ENCODE measurements at regions not wholly inside any gene's neighbourhood (a gene's known extent, or its start where the extent isn't known, plus 50 kb on each side); places are given as distances from the start of the nearest gene placed in this dataset.

DNA sequence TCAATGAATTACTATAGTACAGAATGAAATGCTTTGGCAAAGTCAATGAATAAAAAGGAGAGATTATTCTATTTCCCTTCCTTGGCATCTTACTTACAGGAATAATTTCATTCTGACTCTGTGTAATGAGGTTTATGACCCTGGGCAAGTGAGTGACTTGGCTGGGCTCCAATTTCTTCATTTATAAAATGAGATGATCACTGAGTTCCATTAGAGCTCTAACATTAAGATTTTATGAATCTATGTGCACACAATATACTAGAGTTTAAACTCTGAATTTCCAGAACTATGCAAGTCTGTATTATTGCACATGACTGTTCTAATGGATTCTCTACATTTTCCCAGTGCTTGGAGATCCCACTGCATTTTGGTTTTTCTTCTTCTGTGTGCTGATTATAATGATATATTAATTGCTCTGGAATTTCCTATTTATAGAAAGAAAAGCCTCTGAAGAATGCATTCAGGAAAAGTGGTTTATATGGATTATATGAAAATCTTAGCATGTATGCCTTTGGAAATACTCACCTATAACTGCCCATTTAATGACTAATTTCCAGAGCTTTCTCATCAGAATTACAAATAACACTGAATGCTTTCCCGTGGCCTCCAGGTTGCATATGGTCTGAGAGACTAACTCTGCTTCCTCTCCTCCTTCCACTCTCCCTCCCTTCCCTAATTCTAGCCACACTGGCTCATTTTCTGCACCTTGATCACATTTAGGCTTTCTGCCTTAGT lies 97.4 kb upstream of the CHRM3 start (continued):
- TF ChIP-seq ZBTB2 (IDR thresholded peaks at IDR 0.05), result no peak

GRCh38 chr1:239287296-239287695 lies 99.1 kb upstream of the CHRM3 start:
- Histone ChIP-seq H3K4me1 (replicated peaks in 1 of 2; ENCODE audit: control insufficient read depth in 2 of 2, insufficient read depth in 2 of 2, low read length in 2 of 2) (no peaks in the 10 kb centered on the region), H3K4me2 (ENCODE audit: insufficient read depth, low read length) (no peak overlapping the region), H3K9me3 (replicated peaks; ENCODE audit: control insufficient read depth, insufficient read depth, low read depth, low read length) (peaks cover 4% of the 10 kb centered on the region; the same call in 1 of the 2 replicates), H3K27ac (ENCODE audit: extremely low read depth, low read depth, low read length) (no peak overlapping the region), H3K79me2 (ENCODE audit: control insufficient read depth, insufficient read depth, low read length) (no peaks in the 10 kb centered on the region), H3K9ac (ENCODE audit: insufficient read depth in 1 of 2, low read depth in 2 of 2, low read length in 2 of 2) (no peak overlapping the region), H3K4me3 (no peak overlapping the region), H3K36me3 (ENCODE audit: control insufficient read depth, insufficient read depth, low read length) (no peaks in the 10 kb centered on the region), H3K27me3 (ENCODE audit: control insufficient read depth in 2 of 2, insufficient read depth in 2 of 2, low read length in 2 of 2) (no peaks in the 10 kb centered on the region), H3K9me1 (ENCODE audit: control insufficient read depth, insufficient read depth, low read length) (no peaks in the 10 kb centered on the region), H2AFZ (ENCODE audit: low read depth, low read length) (no peak overlapping the region), H4K20me1 (replicated peaks; ENCODE audit: control insufficient read depth, insufficient read depth, low read length) (no peaks in the 10 kb centered on the region)
- no peak for FAIRE-seq
- DNase-seq (ENCODE audit: extremely low read depth in 1 of 4, low spot score in 3 of 4), result no peak
- BruUV-seq (replicated peaks), result no TSS peak
- 0% methylated on average over 3 of the region's 4 CpGs for WGBS (ENCODE audit: insufficient coverage, low coverage, missing lambda C conversion rate)
- ChIA-PET CTCF (ENCODE audit: low intra/inter-chr PET ratio) (no interaction called here), POLR2A (no interaction called here)
- no peak for ATAC-seq
- in situ Hi-C loops (cut with MboI) (no loop called here), intact Hi-C loops (cut with micrococcal nuclease) (no loop called here)
- TF ChIP-seq MXI1 (IDR thresholded peaks at IDR 0.05; ENCODE audit: low read depth, low read length) (no peak), ZNF583 (CRISPR knock-in tag; IDR thresholded peaks at IDR 0.05) (no peak), ILF3 (IDR thresholded peaks at IDR 0.05; ENCODE audit: borderline replicate concordance) (no peak), ZNF589 (CRISPR knock-in tag; IDR thresholded peaks at IDR 0.05; ENCODE audit: low read depth) (no peak), ZNF766 (CRISPR knock-in tag; conservative IDR thresholded peaks at IDR 0.05) (no peak), MAZ (CRISPR knock-in tag; conservative IDR thresholded peaks at IDR 0.05 in 1 of 2, IDR thresholded peaks at IDR 0.05 in 1 of 2) (no peak), GTF2F1 (IDR thresholded peaks at IDR 0.05; ENCODE audit: low read depth, low read length) (no peak), ESRRA (IDR thresholded peaks at IDR 0.05; ENCODE audit: borderline replicate concordance, low read depth) (no peak), ZNF146 (CRISPR knock-in tag; IDR thresholded peaks at IDR 0.05; ENCODE audit: unreplicated experiment) (no peak), MYBL2 (IDR thresholded peaks at IDR 0.05; ENCODE audit: low read depth) (no peak), MYBL2 (CRISPR knock-in tag; IDR thresholded peaks at IDR 0.05; ENCODE audit: borderline replicate concordance) (no peak), MEF2D (tag; conservative IDR thresholded peaks at IDR 0.05; ENCODE audit: low read depth) (no peak), HDGF (IDR thresholded peaks at IDR 0.05) (no peak), MITF (IDR thresholded peaks at IDR 0.05) (no peak), ZNF280A (IDR thresholded peaks at IDR 0.05; ENCODE audit: low read depth, partially characterized antibody) (no peak)
- TF ChIP-seq, protein P1, sequence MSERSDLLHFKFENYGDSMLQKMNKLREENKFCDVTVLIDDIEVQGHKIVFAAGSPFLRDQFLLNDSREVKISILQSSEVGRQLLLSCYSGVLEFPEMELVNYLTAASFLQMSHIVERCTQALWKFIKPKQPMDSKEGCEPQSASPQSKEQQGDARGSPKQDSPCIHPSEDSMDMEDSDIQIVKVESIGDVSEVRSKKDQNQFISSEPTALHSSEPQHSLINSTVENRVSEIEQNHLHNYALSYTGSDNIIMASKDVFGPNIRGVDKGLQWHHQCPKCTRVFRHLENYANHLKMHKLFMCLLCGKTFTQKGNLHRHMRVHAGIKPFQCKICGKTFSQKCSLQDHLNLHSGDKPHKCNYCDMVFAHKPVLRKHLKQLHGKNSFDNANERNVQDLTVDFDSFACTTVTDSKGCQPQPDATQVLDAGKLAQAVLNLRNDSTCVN (CRISPR knock-in tag; IDR thresholded peaks at IDR 0.05), result no peak

All from K562 (cell line).